ENCODE measurements at regions not wholly inside any gene's neighbourhood (a gene's known extent, or its start where the extent isn't known, plus 50 kb on each side); places are given as distances from the start of the nearest gene placed in this dataset.

DNA sequence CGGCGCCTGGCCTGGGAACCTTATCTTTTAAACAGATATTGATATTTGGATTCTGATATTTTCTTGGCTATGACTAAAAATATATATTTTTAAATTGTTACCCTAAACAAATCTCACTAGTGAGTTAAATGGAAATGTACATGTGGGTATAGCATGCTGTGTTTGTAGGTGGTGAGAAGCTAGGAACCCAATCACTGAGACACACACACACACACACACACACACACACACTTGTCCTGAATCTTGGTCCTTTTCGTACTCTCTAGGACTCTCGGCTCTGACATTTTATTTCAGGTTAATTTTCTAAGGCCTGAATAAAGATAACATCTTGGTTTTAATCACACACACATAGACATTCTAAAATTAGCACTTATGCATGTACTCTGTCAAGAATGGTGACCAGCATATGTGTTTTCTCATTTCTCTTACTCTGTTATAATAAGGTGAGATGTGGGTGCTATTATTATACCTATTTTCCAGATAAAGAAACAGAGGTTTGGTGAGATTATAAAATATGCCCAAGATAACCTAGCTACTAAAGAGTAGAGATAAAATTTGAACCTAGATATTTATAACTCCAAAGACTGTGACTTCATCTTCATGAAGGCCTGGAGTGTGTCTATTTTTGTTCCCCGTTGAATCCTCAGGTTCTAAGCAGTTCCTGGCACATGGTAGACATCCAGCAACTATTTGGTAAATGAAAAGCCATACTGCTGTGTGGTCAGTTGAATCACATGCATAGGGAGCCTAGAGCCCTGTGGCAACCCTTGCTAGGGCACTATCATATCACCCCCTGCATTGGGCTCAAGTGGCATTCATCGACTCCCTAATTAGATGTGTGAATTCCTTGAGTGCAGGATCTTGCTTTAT lies 85.0 kb upstream of the RAB3GAP2 start:
- Histone ChIP-seq H3K4me1 (ENCODE audit: control insufficient read depth in 2 of 2, insufficient read depth in 2 of 2, low read length in 2 of 2) (no peaks in the 10 kb centered on the region), H3K27ac (ENCODE audit: low read depth in 1 of 2, low read length in 1 of 2) (no peak overlapping the region), H3K27me3 (ENCODE audit: control insufficient read depth in 2 of 2, insufficient read depth in 1 of 2, low read length in 1 of 2) (no peaks in the 10 kb centered on the region), H3K4me3 (ENCODE audit: low read length in 2 of 2) (no peak overlapping the region), H3K36me3 (ENCODE audit: control insufficient read depth in 2 of 2, insufficient read depth in 2 of 2, low read length in 1 of 2) (no peaks in the 10 kb centered on the region), H3K9me3 (ENCODE audit: control insufficient read depth in 2 of 2, insufficient read depth in 1 of 2, low read length in 1 of 2) (no peaks in the 10 kb centered on the region)
- no peak for DNase-seq (ENCODE audit: low read depth in 6 of 9, low spot score in 9 of 9)
- 96% methylated on average over 6 of the region's 6 CpGs for WGBS

DNA sequence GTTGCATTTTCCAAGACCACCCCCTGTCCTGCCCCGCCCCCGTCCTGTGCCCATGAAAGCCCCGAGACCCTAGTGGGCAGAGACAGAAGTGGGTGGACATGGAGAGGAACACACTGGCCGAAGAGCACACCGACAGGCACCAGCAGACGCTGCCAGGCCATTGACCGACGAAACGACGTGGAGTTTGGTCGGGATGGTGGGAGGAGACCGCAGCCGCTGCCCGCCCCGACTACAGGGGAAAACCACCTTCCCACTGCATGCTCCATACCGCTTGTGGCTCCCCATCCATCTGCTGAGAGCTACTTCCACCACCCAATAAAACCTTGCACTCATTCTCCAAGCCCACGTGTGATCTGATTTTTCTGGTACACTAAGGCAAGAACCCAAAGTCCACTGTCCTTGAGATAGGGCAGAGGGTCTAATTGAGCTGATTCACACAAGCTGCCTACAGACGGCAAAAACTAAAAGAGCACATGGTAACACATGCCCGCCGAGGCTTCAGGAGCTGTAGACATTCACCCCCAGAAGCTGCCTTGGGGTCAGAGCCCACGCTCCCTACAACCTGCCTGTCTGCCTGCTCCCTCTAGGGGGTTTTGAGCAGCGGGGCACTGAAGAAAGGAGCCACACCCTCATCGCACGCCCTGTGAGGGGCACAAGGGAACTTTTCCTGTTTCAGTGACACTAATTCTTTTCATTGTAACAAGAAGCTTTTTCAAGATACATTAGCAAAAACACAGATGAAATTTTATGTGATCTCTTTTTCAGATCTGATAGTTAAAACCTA lies 81.2 kb upstream of the RAB3GAP2 start:
- Histone ChIP-seq H3K9me3 (ENCODE audit: control insufficient read depth in 2 of 2, insufficient read depth in 1 of 2, low read length in 1 of 2) (no peaks in the 10 kb centered on the region), H3K36me3 (ENCODE audit: control insufficient read depth in 2 of 2, insufficient read depth in 2 of 2, low read length in 1 of 2) (no peaks in the 10 kb centered on the region), H3K4me1 (ENCODE audit: control insufficient read depth in 2 of 2, insufficient read depth in 2 of 2, low read length in 2 of 2) (no peaks in the 10 kb centered on the region), H3K27me3 (ENCODE audit: control insufficient read depth in 2 of 2, insufficient read depth in 1 of 2, low read length in 1 of 2) (no peaks in the 10 kb centered on the region), H3K27ac (ENCODE audit: low read depth in 1 of 2, low read length in 1 of 2) (no peak overlapping the region), H3K4me3 (ENCODE audit: low read length in 2 of 2) (no peak overlapping the region)
- 91% methylated on average over 24 of the region's 24 CpGs for WGBS
- no peak for DNase-seq (ENCODE audit: low read depth in 6 of 9, low spot score in 9 of 9)

DNA sequence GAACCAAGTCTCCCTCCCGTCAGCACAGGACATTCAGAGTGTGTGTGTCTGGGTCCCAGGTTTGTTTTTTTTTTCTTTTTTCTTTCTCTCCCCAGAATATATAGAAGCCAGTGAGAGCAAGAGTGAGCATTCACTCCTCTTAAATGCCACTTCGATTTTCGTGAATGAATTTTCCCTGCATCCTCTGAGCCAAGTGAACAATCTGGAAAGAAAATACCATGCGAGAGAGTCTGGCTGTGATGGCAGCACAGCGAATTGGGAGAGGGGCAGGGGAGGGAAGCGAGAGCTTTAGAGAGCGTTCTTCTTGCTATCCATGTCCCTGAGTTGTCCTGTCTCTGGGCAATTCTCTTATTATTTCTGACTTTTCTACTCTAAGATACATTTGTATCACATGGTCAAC lies 76.0 kb upstream of the RAB3GAP2 start:
- 93% methylated on average over 7 of the region's 7 CpGs for WGBS
- H3K4me1 ChIP-seq (ENCODE audit: control insufficient read depth in 2 of 2, insufficient read depth in 2 of 2, low read length in 2 of 2): no peaks in the 10 kb centered on the region
- no peaks in the 10 kb centered on the region for H3K9me3 ChIP-seq (ENCODE audit: control insufficient read depth in 2 of 2, insufficient read depth in 1 of 2, low read length in 1 of 2)
- DNase-seq (ENCODE audit: low read depth in 6 of 9, low spot score in 9 of 9): no peak
- H3K27me3 ChIP-seq (ENCODE audit: control insufficient read depth in 2 of 2, insufficient read depth in 1 of 2, low read length in 1 of 2): no peaks in the 10 kb centered on the region
- no peak overlapping the region for H3K4me3 ChIP-seq (ENCODE audit: low read length in 2 of 2)
- H3K27ac ChIP-seq (ENCODE audit: low read depth in 1 of 2, low read length in 1 of 2): no peak overlapping the region
- H3K36me3 ChIP-seq (ENCODE audit: control insufficient read depth in 2 of 2, insufficient read depth in 2 of 2, low read length in 1 of 2): no peaks in the 10 kb centered on the region

DNA sequence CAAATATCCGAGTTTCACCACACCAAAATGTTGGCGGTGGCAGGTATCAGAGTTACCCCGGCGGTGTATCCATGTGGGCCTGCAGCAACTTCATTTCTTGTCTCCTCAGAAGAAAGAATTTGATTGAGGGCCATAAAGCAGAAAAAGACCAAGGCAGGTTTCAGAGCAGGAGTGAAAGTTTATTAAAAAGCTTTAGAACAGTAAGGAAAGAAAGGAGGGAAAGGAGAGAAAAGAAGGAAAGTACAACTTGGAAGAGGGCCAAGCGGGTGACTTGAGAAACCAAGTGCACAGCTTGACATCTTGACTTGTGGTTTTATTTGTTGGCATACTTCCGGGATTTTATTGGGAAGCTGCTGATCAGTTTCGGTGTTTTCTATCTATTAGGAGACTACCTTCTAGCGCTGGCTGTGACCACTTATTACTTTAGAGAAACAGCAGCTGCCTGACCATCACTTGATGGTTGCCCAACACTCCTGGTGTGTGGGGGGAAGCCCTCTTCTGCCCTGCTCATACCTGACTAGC lies 75.5 kb upstream of the RAB3GAP2 start:
- H3K4me3 ChIP-seq (ENCODE audit: low read length in 2 of 2): no peak overlapping the region
- no peaks in the 10 kb centered on the region for H3K36me3 ChIP-seq (ENCODE audit: control insufficient read depth in 2 of 2, insufficient read depth in 2 of 2, low read length in 1 of 2)
- H3K27ac ChIP-seq (ENCODE audit: low read depth in 1 of 2, low read length in 1 of 2): no peak overlapping the region
- H3K4me1 ChIP-seq (ENCODE audit: control insufficient read depth in 2 of 2, insufficient read depth in 2 of 2, low read length in 2 of 2): no peaks in the 10 kb centered on the region
- WGBS: 91% methylated on average over 8 of the region's 8 CpGs
- H3K9me3 ChIP-seq (ENCODE audit: control insufficient read depth in 2 of 2, insufficient read depth in 1 of 2, low read length in 1 of 2): no peaks in the 10 kb centered on the region
- DNase-seq (ENCODE audit: low read depth in 6 of 9, low spot score in 9 of 9): no peak
- H3K27me3 ChIP-seq (ENCODE audit: control insufficient read depth in 2 of 2, insufficient read depth in 1 of 2, low read length in 1 of 2): no peaks in the 10 kb centered on the region

DNA sequence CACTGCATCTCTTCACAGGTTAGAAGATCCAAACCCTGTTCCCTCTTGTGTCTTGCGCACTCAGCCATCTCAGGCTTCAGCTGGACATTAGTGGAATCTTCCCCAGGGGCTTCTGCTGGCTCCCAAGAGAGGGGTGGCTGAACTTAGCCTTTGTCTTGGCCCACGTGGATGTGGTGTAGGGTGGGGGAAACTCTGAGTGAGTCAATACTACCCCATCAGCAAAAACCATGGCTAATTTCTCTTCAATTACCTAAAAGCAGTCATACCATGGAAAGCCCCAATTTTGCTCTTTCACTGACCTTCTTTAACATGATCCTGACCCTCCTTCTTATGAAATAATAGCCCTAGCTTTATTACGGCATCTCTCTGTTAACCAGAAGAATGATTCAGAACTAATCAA lies 72.5 kb upstream of the RAB3GAP2 start:
- Histone ChIP-seq H3K27me3 (ENCODE audit: control insufficient read depth in 2 of 2, insufficient read depth in 1 of 2, low read length in 1 of 2) (no peaks in the 10 kb centered on the region), H3K4me3 (ENCODE audit: low read length in 2 of 2) (no peak overlapping the region), H3K9me3 (ENCODE audit: control insufficient read depth in 2 of 2, insufficient read depth in 1 of 2, low read length in 1 of 2) (no peaks in the 10 kb centered on the region), H3K4me1 (ENCODE audit: control insufficient read depth in 2 of 2, insufficient read depth in 2 of 2, low read length in 2 of 2) (no peaks in the 10 kb centered on the region), H3K27ac (ENCODE audit: low read depth in 1 of 2, low read length in 1 of 2) (no peak overlapping the region), H3K36me3 (ENCODE audit: control insufficient read depth in 2 of 2, insufficient read depth in 2 of 2, low read length in 1 of 2) (no peaks in the 10 kb centered on the region)
- no peak for DNase-seq (ENCODE audit: low read depth in 6 of 9, low spot score in 9 of 9)
- 90% methylated on average over 3 of the region's 3 CpGs for WGBS

DNA sequence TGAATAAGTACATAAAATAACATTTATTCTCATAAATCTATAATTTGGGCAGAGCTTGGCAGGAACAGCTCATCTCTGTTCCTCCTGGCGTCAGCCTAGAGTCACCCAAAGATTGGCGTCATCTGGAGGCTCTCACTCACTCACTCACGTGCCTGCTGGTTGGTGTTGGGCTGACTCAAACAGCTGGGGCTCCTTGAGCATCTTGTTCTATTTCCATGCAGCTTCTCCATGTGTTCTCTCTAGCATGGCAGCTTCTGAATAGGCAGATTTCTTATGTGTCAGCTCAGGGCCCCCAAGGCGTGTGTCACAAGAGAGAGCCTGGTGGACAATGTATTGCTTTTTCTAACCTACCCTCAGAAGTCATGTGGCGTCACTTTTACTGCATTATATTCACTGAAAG lies 70.6 kb upstream of the RAB3GAP2 start:
- Histone ChIP-seq H3K9me3 (ENCODE audit: control insufficient read depth in 2 of 2, insufficient read depth in 1 of 2, low read length in 1 of 2) (no peaks in the 10 kb centered on the region), H3K4me1 (ENCODE audit: control insufficient read depth in 2 of 2, insufficient read depth in 2 of 2, low read length in 2 of 2) (no peaks in the 10 kb centered on the region), H3K27ac (ENCODE audit: low read depth in 1 of 2, low read length in 1 of 2) (no peak overlapping the region), H3K27me3 (ENCODE audit: control insufficient read depth in 2 of 2, insufficient read depth in 1 of 2, low read length in 1 of 2) (no peaks in the 10 kb centered on the region), H3K4me3 (ENCODE audit: low read length in 2 of 2) (no peak overlapping the region), H3K36me3 (ENCODE audit: control insufficient read depth in 2 of 2, insufficient read depth in 2 of 2, low read length in 1 of 2) (no peaks in the 10 kb centered on the region)
- 95% methylated on average over 5 of the region's 5 CpGs for WGBS
- no peak for DNase-seq (ENCODE audit: low read depth in 6 of 9, low spot score in 9 of 9)

DNA sequence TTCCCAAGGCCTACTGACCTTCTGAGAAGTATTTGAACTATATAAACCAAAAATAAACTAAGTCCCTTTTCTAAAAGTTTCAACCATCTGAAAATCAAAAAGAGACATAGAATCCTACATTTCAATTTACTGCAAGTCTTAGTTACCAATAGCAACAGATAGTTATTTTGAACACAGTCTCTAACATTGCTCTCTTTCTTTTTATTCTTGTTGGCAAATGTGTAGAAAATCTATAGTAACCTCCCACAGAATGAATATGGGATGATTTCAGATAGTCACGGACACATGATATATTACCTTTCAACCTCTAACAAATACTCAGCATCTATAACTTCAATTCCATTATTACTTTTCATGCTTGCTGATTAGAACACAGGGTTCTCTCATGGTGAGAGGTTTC lies 68.9 kb upstream of the RAB3GAP2 start:
- Histone ChIP-seq H3K27me3 (ENCODE audit: control insufficient read depth in 2 of 2, insufficient read depth in 1 of 2, low read length in 1 of 2) (no peaks in the 10 kb centered on the region), H3K4me1 (ENCODE audit: control insufficient read depth in 2 of 2, insufficient read depth in 2 of 2, low read length in 2 of 2) (no peaks in the 10 kb centered on the region), H3K9me3 (ENCODE audit: control insufficient read depth in 2 of 2, insufficient read depth in 1 of 2, low read length in 1 of 2) (no peaks in the 10 kb centered on the region), H3K36me3 (ENCODE audit: control insufficient read depth in 2 of 2, insufficient read depth in 2 of 2, low read length in 1 of 2) (no peaks in the 10 kb centered on the region), H3K27ac (ENCODE audit: low read depth in 1 of 2, low read length in 1 of 2) (no peak overlapping the region), H3K4me3 (ENCODE audit: low read length in 2 of 2) (no peak overlapping the region)
- WGBS: 96% methylated on average over 1 of the region's 1 CpG
- DNase-seq (ENCODE audit: low read depth in 6 of 9, low spot score in 9 of 9): no peak

DNA sequence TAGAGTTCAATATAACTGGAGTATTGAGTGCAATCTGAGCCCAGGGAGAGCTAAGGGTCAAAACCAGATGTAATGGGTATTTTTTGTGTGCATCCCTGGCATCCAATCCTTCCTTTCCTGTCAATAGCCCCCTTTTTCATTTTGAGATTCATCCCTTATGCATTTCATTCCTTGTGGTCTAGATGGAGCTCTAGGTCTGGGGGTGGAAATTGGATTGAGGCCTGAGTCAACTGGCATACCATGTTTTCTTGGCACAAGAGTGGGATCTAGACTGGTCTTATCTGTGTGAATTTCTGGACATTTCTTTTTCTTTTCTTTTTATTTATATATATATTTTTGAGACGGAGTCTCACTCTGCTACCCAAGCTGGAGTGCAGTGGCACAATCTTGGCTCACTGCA lies 67.3 kb upstream of the RAB3GAP2 start:
- H3K9me3 ChIP-seq (ENCODE audit: control insufficient read depth in 2 of 2, insufficient read depth in 1 of 2, low read length in 1 of 2): no peaks in the 10 kb centered on the region
- no peak overlapping the region for H3K4me3 ChIP-seq (ENCODE audit: low read length in 2 of 2)
- H3K27ac ChIP-seq (ENCODE audit: low read depth in 1 of 2, low read length in 1 of 2): no peak overlapping the region
- H3K36me3 ChIP-seq (ENCODE audit: control insufficient read depth in 2 of 2, insufficient read depth in 2 of 2, low read length in 1 of 2): no peaks in the 10 kb centered on the region
- no peaks in the 10 kb centered on the region for H3K27me3 ChIP-seq (ENCODE audit: control insufficient read depth in 2 of 2, insufficient read depth in 1 of 2, low read length in 1 of 2)
- 98% methylated on average over 1 of the region's 1 CpG for WGBS
- no peaks in the 10 kb centered on the region for H3K4me1 ChIP-seq (ENCODE audit: control insufficient read depth in 2 of 2, insufficient read depth in 2 of 2, low read length in 2 of 2)
- no peak for DNase-seq (ENCODE audit: low read depth in 6 of 9, low spot score in 9 of 9)

DNA sequence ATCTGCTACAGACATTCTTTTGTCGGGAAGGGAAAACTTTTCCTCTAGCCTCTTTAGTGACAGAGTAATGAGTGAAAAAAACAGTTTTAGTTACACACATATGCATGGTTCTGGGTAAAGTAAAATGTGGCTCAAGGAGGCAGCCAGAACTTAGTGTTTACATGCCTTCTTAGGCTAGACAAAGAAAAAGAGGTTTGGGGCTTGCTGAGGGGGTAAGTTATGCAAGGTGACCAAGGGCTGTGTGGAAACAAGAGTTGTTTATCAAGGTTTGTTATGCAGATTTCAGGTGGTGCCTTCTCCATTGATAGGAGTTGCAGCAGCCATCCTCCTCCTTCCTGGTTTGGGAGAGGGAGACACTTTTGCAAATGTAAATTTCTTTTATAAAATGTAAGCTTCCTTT lies 66.5 kb upstream of the RAB3GAP2 start:
- H3K27me3 ChIP-seq (ENCODE audit: control insufficient read depth in 2 of 2, insufficient read depth in 1 of 2, low read length in 1 of 2): no peaks in the 10 kb centered on the region
- 95% methylated on average over 1 of the region's 1 CpG for whole genome bisulfite sequencing
- no peak overlapping the region for H3K27ac ChIP-seq (ENCODE audit: low read depth in 1 of 2, low read length in 1 of 2)
- H3K4me3 ChIP-seq (ENCODE audit: low read length in 2 of 2): no peak overlapping the region
- no peaks in the 10 kb centered on the region for H3K36me3 ChIP-seq (ENCODE audit: control insufficient read depth in 2 of 2, insufficient read depth in 2 of 2, low read length in 1 of 2)
- H3K9me3 ChIP-seq (ENCODE audit: control insufficient read depth in 2 of 2, insufficient read depth in 1 of 2, low read length in 1 of 2): no peaks in the 10 kb centered on the region
- DNase-seq (ENCODE audit: low read depth in 6 of 9, low spot score in 9 of 9): no peak
- no peaks in the 10 kb centered on the region for H3K4me1 ChIP-seq (ENCODE audit: control insufficient read depth in 2 of 2, insufficient read depth in 2 of 2, low read length in 2 of 2)

Measured in thymus (tissue), 11 donors.